Hepatocyte (in vitro differentiated cells): ENCODE measurements at regions not wholly inside any gene's neighbourhood (a gene's known extent, or its start where the extent isn't known, plus 50 kb on each side); places are given as distances from the start of the nearest gene placed in this dataset.

Experiments used
- DNase-seq: peaks from one replicate; pipeline ENCODE4 v3.0.0-alpha.2; 2016; ENCODE audit warnings: low spot score
- H2AFZ ChIP-seq: fragments of 200-600 bp; sonication (generic); 2 replicates; pipeline ENCODE4 v1.6.0; 2016; ENCODE audit warnings: antibody characterized with exemption, mild to moderate bottlenecking
- H3K27ac ChIP-seq: fragments of 200-600 bp; sonication (generic); 2 replicates; pipeline ENCODE4 v1.5.1; 2016; ENCODE audit warnings: mild to moderate bottlenecking
- H3K27me3 ChIP-seq: fragments of 200-600 bp; sonication (generic); 2 replicates; pipeline ENCODE4 v1.6.1; 2016
- H3K36me3 ChIP-seq: fragments of 200-600 bp; sonication (generic); replicated peaks from 2 replicates; pipeline ENCODE4 v1.5.1; 2016; ENCODE audit warnings: low read depth; ENCODE audit not compliant: insufficient read depth
- H3K4me1 ChIP-seq: fragments of 200-600 bp; sonication (generic); 2 replicates; pipeline ENCODE4 v1.5.1; 2016; ENCODE audit warnings: mild to moderate bottlenecking, moderate library complexity; ENCODE audit not compliant: insufficient read depth
- H3K4me2 ChIP-seq: fragments of 200-600 bp; sonication (generic); 2 replicates; pipeline ENCODE4 v1.6.0; 2016
- H3K4me3 ChIP-seq: fragments of 200-600 bp; sonication (generic); 2 replicates; pipeline ENCODE4 v1.5.1; 2016; ENCODE audit warnings: mild to moderate bottlenecking
- H3K79me2 ChIP-seq: fragments of 200-600 bp; sonication (generic); 2 replicates; pipeline ENCODE4 v1.6.0; 2017; ENCODE audit warnings: mild to moderate bottlenecking
- H3K9me2 ChIP-seq: fragments of 200-600 bp; sonication (generic); replicated peaks from 2 replicates; pipeline ENCODE4 v1.6.0; 2017; ENCODE audit warnings: mild to moderate bottlenecking; ENCODE audit not compliant: insufficient read depth
- H3K9me3 ChIP-seq: fragments of 200-600 bp; sonication (generic); 2 replicates; pipeline ENCODE4 v1.5.1; 2016; ENCODE audit warnings: low read depth, mild to moderate bottlenecking
- H4K20me1 ChIP-seq: fragments of 200-600 bp; sonication (generic); 2 replicates; pipeline ENCODE4 v1.6.0; 2016; ENCODE audit warnings: mild to moderate bottlenecking; ENCODE audit not compliant: insufficient read depth, poor library complexity, severe bottlenecking
- EZH2 ChIP-seq: fragments of 200-600 bp; sonication (generic); IDR thresholded peaks from 2 replicates; pipeline ENCODE4 v1.6.1; 2016; ENCODE audit warnings: antibody characterized with exemption, mild to moderate bottlenecking, borderline replicate concordance
- EZH2phosphoT487 ChIP-seq: fragments of 200-600 bp; sonication (generic); IDR thresholded peaks from one replicate; pipeline ENCODE4 v1.6.1; 2018; ENCODE audit warnings: antibody characterized with exemption, mild to moderate bottlenecking, low read depth, moderate library complexity; ENCODE audit not compliant: unreplicated experiment, severe bottlenecking
- WGBS: methylation state at CpG from one replicate; pipeline ENCODE4 v1.1.6; 2016; ENCODE audit warnings: low lambda C conversion rate; ENCODE audit errors: missing lambda C conversion rate; 5-methylcytosine and 5-hydroxymethylcytosine counted together
- TF ChIP-seq, protein P1 (sequence below): fragments of 200-600 bp; sonication (generic); IDR thresholded peaks from 2 replicates; pipeline ENCODE4 v1.5.1; 2016; ENCODE audit warnings: antibody characterized with exemption, mild to moderate bottlenecking; ENCODE audit not compliant: poor library complexity

DNA sequence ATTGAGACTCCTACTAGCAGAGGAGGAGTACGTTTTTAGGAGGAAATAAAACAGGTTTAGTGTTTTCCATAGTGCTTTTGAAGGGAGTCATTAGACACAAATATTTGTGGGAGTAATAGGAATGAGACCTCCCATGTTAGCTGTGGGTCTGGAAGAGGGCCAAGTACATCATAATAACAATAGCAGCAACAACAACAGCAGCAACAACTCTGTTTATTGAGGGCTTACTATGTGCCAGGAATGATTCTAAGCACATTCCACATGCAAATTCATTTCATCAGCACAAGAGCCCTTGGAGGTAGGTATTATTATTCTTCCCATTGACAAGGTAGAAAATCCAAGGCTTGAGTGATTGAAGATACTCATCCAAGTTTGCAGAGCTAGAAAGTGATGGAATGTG, 384.2 kb upstream of the RPS23 start:
- Histone ChIP-seq H3K27ac (no peak overlapping the region), H3K4me3 (no peak overlapping the region), H4K20me1 (no peaks in the 10 kb centered on the region), H3K9me2 (no peaks in the 10 kb centered on the region), H2AFZ (no peak overlapping the region), H3K4me2 (no peak overlapping the region), H3K9me3 (no peaks in the 10 kb centered on the region), H3K79me2 (no peaks in the 10 kb centered on the region), H3K36me3 (no peaks in the 10 kb centered on the region), H3K27me3 (no peaks in the 10 kb centered on the region), H3K4me1 (no peaks in the 10 kb centered on the region)
- DNase-seq, result no peak
- 50% methylated on average over 1 of the region's 1 CpG for WGBS
- TF ChIP-seq EZH2phosphoT487 (no peak), EZH2 (no peak)
- TF ChIP-seq, protein P1, sequence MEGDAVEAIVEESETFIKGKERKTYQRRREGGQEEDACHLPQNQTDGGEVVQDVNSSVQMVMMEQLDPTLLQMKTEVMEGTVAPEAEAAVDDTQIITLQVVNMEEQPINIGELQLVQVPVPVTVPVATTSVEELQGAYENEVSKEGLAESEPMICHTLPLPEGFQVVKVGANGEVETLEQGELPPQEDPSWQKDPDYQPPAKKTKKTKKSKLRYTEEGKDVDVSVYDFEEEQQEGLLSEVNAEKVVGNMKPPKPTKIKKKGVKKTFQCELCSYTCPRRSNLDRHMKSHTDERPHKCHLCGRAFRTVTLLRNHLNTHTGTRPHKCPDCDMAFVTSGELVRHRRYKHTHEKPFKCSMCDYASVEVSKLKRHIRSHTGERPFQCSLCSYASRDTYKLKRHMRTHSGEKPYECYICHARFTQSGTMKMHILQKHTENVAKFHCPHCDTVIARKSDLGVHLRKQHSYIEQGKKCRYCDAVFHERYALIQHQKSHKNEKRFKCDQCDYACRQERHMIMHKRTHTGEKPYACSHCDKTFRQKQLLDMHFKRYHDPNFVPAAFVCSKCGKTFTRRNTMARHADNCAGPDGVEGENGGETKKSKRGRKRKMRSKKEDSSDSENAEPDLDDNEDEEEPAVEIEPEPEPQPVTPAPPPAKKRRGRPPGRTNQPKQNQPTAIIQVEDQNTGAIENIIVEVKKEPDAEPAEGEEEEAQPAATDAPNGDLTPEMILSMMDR, result no peak

DNA sequence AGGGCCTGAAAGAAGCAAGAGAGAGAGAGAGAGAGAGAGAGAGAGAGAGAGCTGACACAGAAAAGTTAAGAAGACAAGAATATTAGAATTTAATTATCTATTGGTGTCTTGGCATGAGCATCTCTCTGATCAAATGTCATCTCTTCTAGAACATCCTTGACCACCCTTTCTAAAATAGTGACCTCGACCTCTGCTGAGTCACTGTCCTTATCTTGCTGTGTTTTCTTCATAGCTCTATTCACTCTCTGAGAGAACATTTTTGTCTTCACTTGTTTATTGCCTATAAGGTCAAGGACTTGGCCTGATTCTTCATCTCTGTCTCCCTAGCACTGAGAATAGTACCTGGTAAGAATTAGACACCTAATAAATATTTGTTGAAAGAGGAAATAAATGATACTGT, 383.8 kb upstream of the RPS23 start:
- H3K27ac ChIP-seq, result no peak overlapping the region
- H3K27me3 ChIP-seq, result no peaks in the 10 kb centered on the region
- H3K4me2 ChIP-seq, result no peak overlapping the region
- H2AFZ ChIP-seq, result no peak overlapping the region
- H3K4me1 ChIP-seq, result no peaks in the 10 kb centered on the region
- 80% methylated on average over 1 of the region's 1 CpG for WGBS
- TF ChIP-seq EZH2phosphoT487 (no peak), EZH2 (no peak)
- TF ChIP-seq, protein P1, result no peak
- no peak overlapping the region for H3K4me3 ChIP-seq
- H3K9me2 ChIP-seq, result no peaks in the 10 kb centered on the region
- no peaks in the 10 kb centered on the region for H3K36me3 ChIP-seq
- DNase-seq, result no peak
- H3K79me2 ChIP-seq, result no peaks in the 10 kb centered on the region
- H4K20me1 ChIP-seq, result no peaks in the 10 kb centered on the region
- H3K9me3 ChIP-seq, result no peaks in the 10 kb centered on the region

- Histone ChIP-seq H4K20me1 (no peaks in the 10 kb centered on the region), H3K4me2 (no peak overlapping the region), H3K79me2 (no peaks in the 10 kb centered on the region), H2AFZ (no peak overlapping the region), H3K9me3 (no peaks in the 10 kb centered on the region), H3K27ac (no peak overlapping the region), H3K9me2 (no peaks in the 10 kb centered on the region), H3K4me1 (no peaks in the 10 kb centered on the region), H3K4me3 (no peak overlapping the region), H3K36me3 (no peaks in the 10 kb centered on the region), H3K27me3 (no peaks in the 10 kb centered on the region)
- no peak for DNase-seq
- TF ChIP-seq, protein P1, result no peak
- TF ChIP-seq EZH2 (no peak), EZH2phosphoT487 (no peak)
- 94% methylated on average over 2 of the region's 2 CpGs for WGBS
Measured at GRCh38 chr5:82661462-82661861, 383.3 kb upstream of the RPS23 start.

DNA sequence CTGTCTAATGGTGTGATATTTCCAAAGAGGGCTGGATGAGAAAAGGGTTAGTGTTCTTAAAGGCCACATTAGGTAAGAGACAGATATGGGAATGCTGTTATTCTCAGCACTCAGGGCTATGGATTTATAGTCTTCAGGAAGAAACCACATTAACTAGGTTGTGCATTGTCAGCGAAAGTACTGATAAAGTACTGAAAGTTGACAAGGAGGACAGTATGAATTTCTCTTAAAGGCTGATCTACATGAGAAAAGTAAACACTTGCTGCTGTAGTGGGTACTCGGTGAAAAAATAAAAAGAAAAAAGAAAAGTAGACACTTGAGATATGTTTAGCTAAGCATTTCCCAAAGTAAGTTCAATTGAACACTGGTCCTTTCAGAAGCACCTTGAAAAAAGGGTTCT, 381.0 kb upstream of the RPS23 start:
- Histone ChIP-seq H3K36me3 (no peaks in the 10 kb centered on the region), H3K9me2 (no peaks in the 10 kb centered on the region), H3K79me2 (no peaks in the 10 kb centered on the region), H3K4me1 (no peaks in the 10 kb centered on the region), H3K4me3 (no peak overlapping the region), H2AFZ (no peak overlapping the region), H3K9me3 (no peaks in the 10 kb centered on the region), H4K20me1 (no peaks in the 10 kb centered on the region), H3K4me2 (no peak overlapping the region), H3K27me3 (no peaks in the 10 kb centered on the region), H3K27ac (no peak overlapping the region)
- DNase-seq, result no peak
- TF ChIP-seq EZH2phosphoT487 (no peak), EZH2 (no peak)
- TF ChIP-seq, protein P1, result no peak
- 61% methylated on average over 2 of the region's 2 CpGs for WGBS
